Stimulated activated naive CD4-positive, alpha-beta T cell treated with Interleukin-2 at 50 U/mL for 16 hours (primary cell): ENCODE measurements at regions not wholly inside any gene's neighbourhood (a gene's known extent, or its start where the extent isn't known, plus 50 kb on each side); places are given as distances from the start of the nearest gene placed in this dataset.
"Not testable (repeated sequence)": the region's sequence is repeated elsewhere in the genome, so short reads cannot be mapped to it uniquely, and the experiment has no call there.

ENCODE experiments used
- DNase-seq: peaks from one replicate; lab custom pipeline; 2025; lab: John Stamatoyannopoulos, UW

GRCh38 chr1:222240536-222241181 is 307.2 kb downstream of the HHIPL2 start:
- DNase-seq = no peak

GRCh38 chr1:222239130-222239529 is 308.8 kb downstream of the HHIPL2 start:
- no peak for DNase-seq

DNA sequence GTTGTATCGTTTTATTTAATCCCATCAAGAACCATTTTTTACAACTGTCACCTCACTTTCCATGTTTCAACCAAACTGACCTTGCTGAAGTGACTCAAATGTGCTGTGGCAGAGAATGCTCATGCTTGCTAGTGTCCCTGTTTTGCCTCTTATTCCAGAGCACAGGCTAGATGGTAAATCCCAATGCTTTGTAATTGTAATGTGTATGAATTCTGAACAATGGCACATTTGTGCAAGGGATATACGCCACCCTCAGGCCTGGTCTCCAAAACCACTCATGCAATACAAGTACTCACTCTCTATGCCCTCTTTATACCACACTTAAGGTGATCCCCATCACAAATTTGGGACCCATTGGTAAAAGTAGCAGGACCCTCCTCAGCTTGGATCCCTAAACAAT is 313.6 kb downstream of the HHIPL2 start:
- no peak for DNase-seq

- DNase-seq = no peak
Observed at GRCh38 chr1:222233444-222234158, 314.3 kb downstream of the HHIPL2 start.

GRCh38 chr1:222232842-222233241 is 315.1 kb downstream of the HHIPL2 start:
- DNase-seq = no peak

DNA sequence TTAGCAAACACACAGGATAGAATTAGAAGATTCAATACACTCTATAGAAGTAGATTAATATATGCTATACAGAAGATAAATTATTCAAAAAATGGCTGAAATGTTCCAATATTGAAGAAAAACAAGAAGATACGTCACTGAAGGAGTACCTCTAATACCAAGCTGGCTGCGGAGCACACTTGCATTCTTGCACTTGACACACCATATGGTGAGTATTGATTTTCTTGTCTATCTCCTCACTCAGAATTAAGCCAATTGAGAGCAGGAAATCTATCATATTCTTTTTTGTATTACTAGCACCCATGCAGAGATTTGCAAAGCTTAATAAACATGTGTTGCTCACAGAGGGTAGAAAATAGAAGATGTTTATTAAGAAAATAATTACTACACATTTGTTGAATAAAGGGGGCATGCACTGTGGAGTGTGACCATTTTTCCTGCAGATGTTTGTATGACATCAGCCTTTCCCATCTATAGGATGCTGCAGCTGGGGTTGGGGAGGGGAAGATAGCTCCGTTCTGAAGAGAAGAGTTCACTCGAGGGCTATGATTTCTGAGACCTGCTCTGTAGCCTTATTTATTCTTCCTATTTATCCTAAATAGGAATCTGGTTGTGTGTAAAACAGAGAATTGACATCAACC is 318.1 kb downstream of the HHIPL2 start:
- DNase-seq = no peak

DNA sequence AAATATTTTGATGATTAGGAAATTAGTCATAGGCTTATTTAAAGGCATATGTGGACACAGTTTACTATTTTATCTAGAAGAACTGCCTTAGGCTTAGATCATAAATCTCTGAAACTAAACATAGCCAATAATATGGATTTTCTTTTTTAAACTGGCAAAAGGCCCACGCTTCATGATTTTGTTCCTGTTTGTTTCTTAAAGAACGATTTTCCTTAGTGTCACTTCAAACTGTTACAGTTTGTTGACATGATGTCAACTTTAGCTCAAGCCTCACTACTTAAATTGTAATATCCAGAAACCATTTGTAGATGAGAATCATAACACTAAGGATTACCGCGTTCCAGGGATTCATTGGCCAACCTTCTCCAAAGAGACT is 322.6 kb downstream of the HHIPL2 start:
- no peak for DNase-seq

GRCh38 chr1:222224636-222225315 is 323.1 kb downstream of the HHIPL2 start:
- DNase-seq = no peak

- no peak for DNase-seq
Observed at GRCh38 chr1:222224156-222224555, 323.7 kb downstream of the HHIPL2 start.

DNA sequence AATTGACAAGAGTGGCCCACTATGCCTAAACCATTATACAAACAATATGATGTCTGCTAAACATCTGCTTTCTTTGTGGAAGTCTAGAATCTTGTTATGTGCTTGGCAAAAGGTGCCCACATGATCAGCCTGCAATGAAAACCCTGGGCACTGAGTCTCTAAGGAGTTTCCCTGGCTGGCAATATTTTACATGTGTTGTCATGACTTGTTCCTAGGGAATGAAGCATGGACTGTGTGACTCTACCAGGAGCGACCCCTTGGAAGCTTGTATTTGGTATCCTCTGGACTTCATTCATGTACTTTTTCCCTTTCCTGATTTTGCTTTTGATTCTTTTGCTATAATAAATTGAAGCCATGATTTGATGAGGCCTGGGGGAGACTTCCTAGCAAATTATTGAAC is 324.9 kb downstream of the HHIPL2 start:
- no peak for DNase-seq

GRCh38 chr1:222216255-222216754 is 331.6 kb downstream of the HHIPL2 start:
- no peak for DNase-seq

DNA sequence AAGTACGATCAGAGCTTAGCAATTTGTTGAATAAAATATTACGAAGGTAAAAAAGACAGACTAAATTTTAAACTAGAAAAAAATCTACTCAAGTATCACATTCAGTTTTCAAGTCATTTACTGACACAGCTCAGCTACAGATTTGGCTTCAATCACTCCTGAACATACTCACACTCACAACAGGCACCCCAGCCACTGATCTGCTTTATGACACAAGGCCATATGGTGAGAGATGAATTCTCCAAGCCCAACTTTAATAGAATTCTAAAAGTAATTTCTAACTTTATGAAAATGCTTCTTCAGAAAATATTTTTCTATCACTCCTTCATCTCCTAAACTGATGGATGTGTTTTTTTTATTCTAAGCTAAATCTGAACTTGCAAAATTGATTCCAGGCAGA is 337.1 kb downstream of the HHIPL2 start:
- DNase-seq = no peak

DNA sequence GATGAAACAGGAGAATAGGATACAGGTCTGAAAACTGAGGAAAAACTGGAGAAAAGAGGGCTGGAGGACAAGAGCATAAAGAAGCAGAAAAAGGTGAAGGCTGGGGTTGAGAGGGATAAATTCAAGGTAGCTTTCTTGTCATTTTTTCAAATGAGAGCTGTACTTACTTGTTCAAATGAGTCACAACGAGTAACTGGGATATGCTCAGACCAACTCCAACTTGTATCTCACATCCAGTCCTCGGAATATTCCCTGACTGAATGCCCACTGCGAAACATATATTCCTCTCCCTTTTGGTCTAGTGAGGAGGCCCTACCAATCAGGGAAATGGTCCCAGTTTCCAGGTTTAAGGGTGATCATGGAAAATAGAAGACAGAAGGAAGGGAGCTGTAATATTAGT is 343.4 kb downstream of the HHIPL2 start:
- DNase-seq = no peak

- no peak for DNase-seq
Observed at GRCh38 chr1:222202831-222203230, 345.1 kb downstream of the HHIPL2 start.

- no peak for DNase-seq
Observed at GRCh38 chr1:222196736-222197135, 351.2 kb downstream of the HHIPL2 start.

- DNase-seq = no peak
Observed at GRCh38 chr1:222196288-222196687, 351.6 kb downstream of the HHIPL2 start.

GRCh38 chr1:222195857-222196256 is 352.0 kb downstream of the HHIPL2 start:
- DNase-seq = no peak

GRCh38 chr1:222189218-222189617 is 358.7 kb downstream of the HHIPL2 start:
- no peak for DNase-seq

GRCh38 chr1:222187566-222188332 is 360.2 kb downstream of the HHIPL2 start:
- no peak for DNase-seq

GRCh38 chr1:222182641-222183040 is 365.3 kb downstream of the HHIPL2 start:
- no peak for DNase-seq

DNA sequence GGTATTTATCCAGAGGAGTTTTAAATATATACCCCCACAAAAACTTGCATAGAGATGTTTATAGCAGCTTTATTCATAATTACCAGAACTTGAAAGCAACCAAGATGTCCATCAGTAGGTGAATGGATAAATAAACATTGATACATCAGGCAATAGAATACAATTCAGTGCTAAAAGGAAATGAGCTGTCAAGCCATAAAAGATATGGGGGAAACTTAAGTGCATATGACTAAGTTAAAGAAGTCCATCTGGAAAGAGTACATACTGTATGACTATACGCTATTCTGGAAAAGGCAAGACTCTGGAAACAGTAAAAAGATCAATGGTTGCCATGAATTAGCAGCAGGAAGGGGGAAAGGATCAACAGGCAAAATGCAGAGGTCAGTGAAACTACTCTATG is 366.7 kb downstream of the HHIPL2 start:
- DNase-seq = no peak

GRCh38 chr1:222177496-222177895 is 370.4 kb downstream of the HHIPL2 start:
- DNase-seq = not testable (repeated sequence)
